HG03108 (cell line): ENCODE measurements at regions not wholly inside any gene's neighbourhood (a gene's known extent, or its start where the extent isn't known, plus 50 kb on each side); places are given as distances from the start of the nearest gene placed in this dataset.

Experiments
- ATAC-seq: cut with Tn5 transposase; IDR thresholded peaks from one replicate; pipeline ENCODE4 v1.9.1; 2021; ENCODE audit warnings: moderate library complexity; ENCODE audit not compliant: unreplicated experiment

DNA sequence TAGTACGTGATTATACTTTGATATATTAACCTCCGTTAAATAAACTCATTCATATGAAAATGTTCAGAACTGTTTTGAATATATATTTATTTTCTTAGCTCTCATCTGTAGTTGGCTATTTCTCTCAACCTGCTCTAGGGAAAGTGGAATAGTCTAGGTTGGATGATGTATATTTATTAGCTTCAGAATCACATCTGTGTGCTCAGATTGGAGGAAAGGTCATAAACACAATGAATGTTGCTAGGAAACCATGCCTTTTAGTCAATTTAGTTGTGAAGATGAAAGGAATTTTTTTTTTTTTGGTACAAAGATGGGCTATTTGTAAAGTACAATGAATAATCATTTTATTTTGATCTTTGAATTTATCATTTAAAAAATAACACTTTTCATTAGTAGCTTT, 439.1 kb downstream of the FOXG1 start:
- no peak for ATAC-seq

DNA sequence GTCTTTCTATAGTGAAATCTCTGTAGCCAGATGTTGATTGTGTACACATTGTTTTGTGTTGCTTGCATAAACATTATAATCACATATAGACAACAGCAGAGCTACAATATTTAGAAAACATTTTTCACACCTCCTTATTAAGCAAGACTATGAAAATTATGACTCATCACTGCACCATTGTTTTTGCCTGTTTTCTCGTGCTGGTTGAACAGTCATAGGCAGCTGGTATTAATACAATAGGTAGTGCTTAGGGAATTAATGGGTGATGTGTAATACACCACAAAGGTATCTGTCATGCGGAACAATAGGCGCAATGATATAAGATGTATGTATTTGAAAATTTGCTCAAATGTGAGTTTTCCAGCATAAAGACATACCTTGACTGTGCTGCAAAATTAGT, 449.3 kb downstream of the FOXG1 start:
- no peak for ATAC-seq

DNA sequence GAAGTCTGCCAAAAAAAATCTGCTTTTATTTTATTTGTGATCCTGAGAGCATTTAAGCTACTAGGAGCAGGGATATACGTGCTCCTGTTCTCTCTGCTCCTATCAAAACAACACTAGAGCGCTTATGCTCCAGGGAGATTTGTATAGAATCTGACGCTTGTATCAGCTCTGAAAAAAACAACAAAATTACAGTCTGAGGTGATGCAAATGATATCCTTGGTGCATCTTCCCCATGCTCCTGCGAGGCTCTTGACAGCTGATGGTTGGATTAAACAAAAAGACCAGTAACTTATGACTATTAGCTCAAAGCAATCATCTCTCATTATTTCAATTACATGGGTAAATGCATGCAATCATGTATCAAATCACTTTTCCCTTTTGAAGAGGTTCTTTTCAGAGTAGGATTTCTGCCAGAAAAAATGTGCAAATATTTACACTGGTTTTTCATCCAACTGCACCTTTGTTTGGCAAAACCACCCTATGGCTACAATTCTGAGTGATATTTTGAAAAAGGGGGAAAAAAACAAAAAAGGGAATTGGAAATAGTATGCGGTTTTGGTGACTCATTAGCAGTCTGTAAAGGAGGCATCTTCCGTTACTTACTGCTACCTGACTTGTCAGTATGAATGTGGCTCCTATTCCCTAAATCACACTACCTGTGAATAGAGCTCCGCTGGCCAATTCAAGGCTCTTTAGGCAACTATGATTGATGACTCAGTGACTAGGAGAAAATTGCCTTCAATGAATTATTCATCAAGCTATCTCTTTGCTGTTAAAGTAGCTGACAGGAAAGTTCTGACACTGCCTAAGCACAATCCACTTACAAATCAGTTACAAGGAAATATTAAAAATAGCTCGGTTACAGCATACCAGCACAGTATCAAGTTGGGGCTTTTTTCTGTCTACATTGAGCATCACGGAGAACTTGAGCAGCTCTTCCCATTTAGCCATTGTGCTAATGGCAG, 450.0 kb downstream of the FOXG1 start:
- ATAC-seq, result no peak

DNA sequence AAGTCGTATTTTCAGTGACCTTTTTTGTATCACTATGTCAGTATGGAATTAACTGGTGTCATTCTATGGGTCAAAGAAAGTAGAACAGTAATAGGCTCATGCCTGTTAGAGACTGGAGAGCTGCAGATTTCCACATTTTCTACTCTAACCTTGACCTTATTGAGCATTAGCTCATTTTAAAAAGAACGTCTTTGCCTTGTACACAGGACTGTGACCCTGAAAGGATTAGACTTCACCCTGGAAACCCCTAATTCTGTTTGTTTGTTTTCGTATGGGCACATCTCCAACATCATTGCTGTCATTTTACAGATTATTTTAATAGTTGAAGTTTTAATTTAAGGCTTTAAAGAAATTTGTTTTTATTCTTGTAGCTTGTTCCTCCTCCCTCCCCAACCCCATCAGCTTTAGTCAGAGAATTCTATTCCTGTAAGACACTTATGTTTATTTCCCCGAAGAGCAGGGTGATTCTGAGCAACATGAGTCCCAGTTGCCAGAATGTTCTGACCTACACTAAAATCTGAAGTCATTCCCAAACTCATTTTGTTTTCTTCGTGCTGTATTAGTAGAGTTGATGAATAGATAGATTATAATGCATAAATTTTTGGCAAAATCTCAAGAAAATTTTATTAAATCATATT, 451.3 kb downstream of the FOXG1 start:
- no peak for ATAC-seq

DNA sequence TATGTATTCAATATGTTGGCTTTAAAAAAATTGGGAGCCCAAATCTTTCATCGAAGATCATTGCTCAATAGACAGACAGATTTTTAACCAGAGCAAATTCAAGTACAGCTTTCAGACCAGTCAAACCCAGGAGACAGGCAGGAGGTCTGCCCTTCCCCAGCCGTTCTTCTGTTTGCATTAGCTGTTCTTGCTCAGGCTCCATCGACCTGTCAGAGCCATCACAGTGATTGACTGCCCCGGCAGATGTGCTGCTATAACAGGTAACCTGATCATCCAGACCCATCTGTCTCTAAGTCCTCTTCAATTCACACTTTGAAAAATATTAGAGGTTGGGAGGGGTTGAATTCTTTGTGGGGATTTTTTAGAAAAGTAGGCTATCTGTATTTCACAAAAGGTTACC, 453.5 kb downstream of the FOXG1 start:
- ATAC-seq, result no peak

DNA sequence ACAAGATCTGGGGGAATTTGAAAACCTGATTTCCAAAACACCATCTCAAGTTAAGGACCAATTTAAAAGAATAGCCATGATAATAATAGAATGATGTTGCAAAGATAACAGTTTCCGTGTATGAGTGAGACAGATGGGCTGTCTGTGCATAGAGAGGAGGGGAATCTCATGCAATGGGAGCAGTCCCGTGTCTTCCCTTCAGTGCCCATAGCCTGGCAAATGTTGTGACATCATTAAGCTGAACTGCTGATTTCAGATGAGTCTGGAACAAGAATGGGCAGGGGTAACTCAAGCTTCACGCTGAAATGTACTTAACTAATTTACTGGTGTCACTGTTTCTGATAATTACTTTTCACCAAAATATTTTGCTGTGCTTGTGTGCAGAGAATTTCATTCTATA, 454.0 kb downstream of the FOXG1 start:
- no peak for ATAC-seq

DNA sequence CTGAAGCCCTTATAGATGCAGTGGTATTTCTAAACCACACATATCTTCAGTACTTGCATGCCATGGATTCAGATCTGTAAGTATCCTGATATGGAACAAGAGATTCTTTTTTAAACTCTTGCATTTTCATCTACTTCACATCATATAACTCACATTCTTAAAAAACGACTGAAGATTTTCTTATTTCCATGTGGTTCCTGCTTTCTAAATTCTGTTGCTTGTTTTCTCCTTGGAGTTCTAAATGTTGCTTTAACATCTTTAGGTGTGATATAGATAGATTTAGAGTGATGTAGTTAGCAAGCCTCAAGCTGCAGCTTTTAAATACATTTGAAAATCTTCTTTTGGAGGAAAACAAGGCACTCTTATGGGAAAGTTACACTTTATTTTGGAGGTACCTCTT, 455.4 kb downstream of the FOXG1 start:
- no peak for ATAC-seq

DNA sequence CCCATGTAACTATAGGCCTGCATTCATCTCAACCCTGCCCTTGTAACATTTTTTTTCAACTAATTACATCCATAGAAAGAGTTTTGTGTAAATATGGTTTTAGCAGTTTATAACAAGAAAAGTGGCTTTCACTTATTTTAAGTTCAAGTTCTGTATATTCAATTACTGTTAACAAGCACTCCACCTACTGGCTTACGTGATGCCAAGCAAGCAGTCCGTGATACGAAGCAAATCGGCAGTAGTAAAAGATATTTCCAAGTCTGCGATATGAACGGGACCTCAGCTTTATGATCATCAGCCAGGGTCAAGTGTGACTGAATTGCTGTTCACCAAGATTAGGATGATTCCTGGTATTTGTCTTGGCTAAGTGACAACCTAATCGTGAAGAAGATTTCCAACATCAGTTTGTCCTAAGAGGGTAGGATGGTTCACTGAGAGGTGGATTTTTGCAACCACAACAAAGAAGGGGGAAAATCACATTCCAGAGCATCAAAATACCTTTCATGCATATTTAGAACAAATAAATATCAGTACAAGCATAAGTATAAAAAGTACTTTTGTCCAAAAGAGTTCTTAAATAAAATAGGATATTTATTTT, 456.2 kb downstream of the FOXG1 start:
- ATAC-seq, result no peak

DNA sequence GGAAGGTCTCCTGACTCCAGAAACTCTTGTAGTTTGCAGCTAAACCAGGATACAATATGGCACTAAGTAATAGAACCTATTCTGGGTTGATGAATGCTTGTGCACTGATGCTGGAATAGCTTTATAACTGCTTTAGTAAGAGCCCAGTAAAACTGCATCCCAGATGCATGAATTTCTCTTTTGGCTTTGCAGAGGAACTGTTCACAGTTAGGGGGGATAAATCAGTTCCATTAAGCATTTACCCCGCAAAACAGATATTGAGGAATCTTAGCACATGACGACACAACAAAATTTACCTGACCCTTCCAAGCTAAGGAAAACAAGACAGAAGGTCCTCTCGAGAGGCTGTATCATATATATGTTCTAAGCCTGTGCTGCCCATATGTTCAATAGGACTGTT, 457.4 kb downstream of the FOXG1 start:
- ATAC-seq, result no peak

DNA sequence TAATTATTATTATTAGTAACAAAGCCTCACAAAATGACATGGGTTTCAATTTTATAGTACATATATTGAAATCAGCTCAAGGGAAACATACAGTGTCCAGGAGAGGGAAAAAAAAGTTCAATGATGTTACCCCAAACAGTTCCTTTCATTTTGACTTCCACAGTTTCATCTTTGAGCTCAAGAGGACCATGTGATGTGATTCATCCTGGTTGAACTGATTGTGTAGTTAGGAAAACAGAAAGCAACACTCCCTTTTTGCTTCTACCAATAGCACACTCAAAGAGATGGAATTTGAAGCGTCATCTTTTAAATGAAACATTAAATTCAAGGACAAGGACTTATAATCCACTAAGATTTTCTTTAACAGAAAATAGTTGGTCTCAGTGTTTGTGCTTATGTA, 461.0 kb downstream of the FOXG1 start:
- ATAC-seq, result no peak

DNA sequence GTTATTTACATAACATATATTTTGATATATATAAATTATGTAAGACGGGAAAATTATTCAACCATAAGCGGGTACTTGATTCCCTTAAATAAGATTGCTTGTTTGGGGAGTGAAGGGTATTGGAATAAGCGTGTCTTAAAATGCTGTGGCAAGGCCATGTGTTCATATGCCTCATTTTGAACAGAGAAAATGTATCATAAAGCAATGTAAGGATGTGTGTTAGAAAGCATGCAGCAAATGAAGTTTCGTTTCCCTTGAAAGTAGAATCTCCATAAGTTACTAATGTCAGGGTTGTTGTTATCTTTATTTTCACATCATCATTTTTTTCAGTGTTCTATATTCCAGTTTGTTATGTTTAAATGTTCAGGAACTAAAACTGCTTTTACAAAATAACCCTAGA, 465.6 kb downstream of the FOXG1 start:
- ATAC-seq, result no peak

DNA sequence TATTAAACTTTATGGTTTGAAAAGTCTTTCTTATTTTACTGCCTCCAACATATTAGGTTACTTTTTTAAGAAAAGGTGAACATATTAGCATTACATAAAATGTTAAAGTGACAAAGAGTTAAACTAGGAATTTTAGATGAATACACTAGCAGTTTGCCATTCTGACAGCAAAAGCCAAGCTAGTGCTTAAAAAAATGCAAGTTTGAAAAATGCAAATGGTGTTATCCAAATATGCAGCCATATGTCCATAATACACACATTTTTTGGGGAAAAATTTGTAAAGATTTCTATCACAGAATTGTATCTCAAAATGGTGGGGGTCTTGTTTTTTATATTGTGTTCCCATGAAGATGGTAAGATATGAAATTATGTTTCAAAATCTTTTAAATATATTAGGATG, 466.1 kb downstream of the FOXG1 start:
- ATAC-seq, result no peak

DNA sequence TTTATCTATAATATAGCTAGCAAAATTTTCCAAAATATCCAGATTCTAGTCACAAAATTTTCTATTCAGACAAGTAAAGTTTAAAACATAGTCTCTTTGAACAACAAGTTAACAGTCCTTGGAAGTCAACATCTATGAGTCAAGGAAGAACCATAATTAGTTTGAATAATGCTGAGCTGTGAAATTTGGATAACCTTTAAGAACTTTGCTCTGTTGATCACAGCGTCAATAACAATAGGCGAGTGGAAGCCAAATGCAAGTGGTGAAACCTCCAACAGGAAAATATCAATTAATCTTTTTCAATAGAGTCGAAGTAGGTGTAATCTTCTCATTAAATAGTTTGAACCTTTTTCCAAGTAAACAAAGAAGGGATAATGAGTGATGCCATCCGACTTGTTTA, 466.6 kb downstream of the FOXG1 start:
- no peak for ATAC-seq

DNA sequence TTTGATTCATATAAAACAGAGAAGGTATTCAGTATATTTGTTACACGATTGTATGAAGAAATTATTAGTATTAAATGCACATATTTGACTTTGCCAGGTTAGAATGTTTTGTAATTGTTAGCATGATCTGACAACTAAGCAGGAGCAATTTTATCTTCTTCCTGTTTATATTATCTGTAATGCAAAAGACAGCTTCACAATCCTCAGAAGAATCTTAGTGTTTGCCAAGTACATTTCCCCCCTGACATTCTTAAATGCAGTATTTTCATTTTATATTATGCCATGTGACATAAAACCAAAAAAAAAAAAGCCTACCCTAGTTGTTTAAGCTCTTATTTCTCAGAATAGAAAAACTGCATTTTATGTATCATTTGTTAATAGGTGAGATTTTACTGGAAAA, 469.4 kb downstream of the FOXG1 start:
- ATAC-seq, result no peak

DNA sequence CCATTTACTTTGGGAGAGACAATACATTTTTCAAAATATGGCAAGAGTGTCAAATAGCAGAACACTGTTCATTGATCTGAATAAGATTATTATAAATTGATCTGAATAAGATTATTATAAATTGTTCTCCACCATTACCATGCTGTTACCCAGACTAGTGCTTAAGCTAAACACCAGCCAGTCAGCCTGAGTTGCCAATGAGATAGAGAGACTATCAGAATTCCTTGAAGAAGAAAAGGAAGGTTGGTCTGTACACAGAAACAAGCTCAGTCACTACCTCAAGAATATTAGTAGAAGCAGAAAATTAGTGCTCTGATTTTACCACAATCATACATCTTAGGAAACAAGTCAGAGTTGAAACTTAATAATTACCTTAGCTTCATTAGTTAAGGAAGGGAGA, 469.8 kb downstream of the FOXG1 start:
- ATAC-seq, result no peak

DNA sequence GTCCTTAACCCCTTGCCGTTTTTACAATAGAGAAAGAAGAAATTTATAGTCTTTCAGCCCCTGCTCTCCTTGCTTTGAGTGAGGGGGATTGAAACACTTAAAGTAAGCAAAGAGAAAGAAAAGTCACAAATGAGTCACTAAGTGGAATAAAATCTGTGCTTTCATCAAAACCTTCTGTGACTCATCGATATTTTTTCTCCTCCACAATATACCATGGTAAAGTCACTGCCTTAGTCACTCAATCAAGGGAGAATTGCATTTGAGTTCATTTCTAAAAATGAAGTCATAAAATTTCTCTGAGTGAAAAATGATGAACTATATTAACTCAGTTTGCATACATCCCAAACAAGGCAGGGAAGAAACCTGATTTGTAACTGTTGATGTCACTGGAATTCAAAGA, 470.3 kb downstream of the FOXG1 start:
- no peak for ATAC-seq

DNA sequence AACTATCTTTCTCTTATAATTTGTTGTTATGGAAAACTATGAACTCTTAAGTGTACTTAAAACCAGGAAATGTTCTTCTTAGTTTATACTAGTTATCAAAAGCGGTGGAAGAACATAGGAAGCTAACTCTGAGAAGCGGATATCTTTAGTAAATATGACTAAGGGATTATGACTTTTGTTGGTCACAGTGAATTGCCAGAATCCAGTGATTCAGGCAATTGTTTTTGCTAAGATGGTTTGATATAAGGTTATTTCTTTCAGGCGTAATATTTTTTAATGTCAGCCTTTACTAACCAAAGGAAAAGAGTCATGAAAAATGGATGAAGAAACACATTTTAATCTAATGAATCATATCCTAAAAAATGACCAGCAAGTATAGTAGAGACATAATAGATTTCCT, 473.5 kb downstream of the FOXG1 start:
- no peak for ATAC-seq

DNA sequence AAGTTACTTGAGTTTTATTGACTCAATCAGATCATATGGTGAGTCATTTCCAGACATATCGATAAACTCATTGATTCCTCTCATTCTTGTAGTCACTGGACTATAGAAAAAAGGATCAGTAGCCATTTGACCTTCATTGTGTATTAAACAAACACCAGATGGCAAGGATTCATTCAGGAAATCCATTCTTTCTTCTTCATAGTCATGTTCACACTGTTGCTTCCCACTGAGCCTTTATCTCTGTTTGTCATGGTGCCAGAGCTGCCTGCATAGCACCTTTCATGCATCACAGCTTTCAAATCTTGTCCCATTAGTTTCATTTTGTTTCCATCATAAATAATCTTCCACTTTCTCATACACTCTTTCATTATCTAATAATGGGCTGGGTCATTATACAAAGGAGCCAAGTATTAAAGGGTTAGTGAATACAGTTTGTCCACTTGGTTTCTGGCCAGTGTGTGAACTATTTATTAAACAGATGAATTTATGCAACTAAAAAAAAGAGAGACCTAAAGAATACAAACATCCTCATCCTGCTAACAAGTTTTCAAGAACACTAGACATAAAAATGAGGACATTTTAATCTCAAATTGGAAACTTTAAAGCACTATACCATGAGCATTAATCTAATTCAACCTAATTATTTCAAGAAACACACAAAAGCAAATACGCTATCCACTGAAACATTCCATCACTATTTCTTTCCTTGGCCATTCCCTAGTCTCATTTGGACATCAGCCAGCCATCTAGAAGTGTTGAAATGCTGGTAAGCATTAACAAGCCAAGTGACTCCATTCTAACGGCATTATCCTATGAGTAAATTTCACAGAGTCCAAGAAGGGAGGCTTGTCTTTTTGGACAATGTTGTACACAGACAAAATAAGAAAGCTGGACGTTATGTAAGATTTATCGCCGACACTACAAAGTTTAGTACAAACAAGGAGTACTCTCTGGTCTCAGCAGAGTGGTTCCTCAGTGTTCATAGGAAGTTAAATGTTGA, 476.5 kb downstream of the FOXG1 start:
- no peak for ATAC-seq

DNA sequence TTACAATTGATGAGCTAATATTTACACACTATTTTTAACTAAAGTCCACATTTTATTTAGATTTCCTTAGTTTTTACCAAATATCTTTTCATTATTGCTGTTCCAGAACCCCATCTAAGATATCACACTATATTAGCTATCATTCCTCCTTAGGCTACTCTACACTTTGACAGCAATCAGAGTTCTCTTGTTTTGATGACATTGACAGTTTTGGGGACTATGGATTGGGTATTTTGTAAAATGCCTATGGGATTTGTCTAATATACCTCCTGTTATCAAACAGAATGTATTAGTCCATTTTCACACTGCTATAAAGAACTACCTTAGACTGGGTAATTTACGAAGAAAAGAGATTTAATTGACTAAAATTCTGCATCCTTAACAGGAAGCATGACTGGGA, 489.1 kb downstream of the FOXG1 start:
- ATAC-seq, result no peak

DNA sequence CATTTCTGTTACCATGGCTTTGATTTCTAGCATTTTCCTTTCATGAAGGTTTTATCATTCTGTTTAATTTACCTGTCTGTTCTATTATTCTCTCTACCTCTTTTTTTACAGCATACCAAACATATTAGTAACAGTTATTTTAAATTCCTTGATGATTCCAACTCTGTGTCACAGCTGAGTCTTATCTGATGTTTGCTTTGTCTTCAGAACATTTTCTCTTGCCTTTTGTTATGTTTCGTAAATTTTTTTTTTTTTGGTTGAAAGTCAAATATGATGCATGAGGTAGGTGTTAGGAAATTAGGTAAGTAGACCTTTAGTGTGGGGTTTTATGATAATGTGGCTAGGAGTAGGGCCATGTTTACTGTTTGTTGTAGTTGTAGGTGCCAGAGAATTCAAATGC, 496.4 kb downstream of the FOXG1 start:
- no peak for ATAC-seq

DNA sequence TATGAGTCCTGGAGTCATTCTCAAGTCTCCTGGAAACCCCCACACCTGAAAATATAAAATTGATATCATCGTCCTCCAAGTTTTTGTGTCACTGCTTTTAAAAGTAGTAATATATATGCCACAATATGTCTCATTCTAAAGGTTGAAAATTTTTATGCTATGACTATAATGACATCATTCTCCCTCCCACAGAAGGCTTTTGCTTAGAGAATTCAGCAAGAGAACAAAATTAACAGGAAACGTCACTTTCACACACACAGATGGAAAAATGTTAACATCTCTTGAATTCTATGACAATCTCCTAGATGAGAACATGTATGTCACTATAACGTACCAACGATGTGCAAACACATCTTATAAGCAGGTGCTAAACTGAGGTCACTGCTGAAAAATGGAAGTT, 498.3 kb downstream of the FOXG1 start:
- no peak for ATAC-seq
